GM12873 (cell line): ENCODE measurements at regions not wholly inside any gene's neighbourhood (a gene's known extent, or its start where the extent isn't known, plus 50 kb on each side); places are given as distances from the start of the nearest gene placed in this dataset.

ENCODE experiments used
- CTCF ChIP-seq: IDR thresholded peaks from 2 replicates; pipeline ENCODE4 v1.5.1; 2012; ENCODE audit warnings: low read depth, mild to moderate bottlenecking, moderate library complexity, low read length, control low read depth; ENCODE audit not compliant: insufficient read depth; ENCODE audit errors: missing control alignments

GRCh38 chr18:75810516-75810915, 383.0 kb upstream of the SMIM21 start:
- no peak for TF ChIP-seq CTCF

- no peak for TF ChIP-seq CTCF
Measured at GRCh38 chr18:75809926-75810255, 382.4 kb upstream of the SMIM21 start.

GRCh38 chr18:75809151-75809925, 381.8 kb upstream of the SMIM21 start:
- no peak for TF ChIP-seq CTCF

- TF ChIP-seq CTCF, result no peak
Measured at GRCh38 chr18:75805265-75805664, 377.8 kb upstream of the SMIM21 start.

GRCh38 chr18:75802681-75803080, 375.2 kb upstream of the SMIM21 start:
- no peak for TF ChIP-seq CTCF

- TF ChIP-seq CTCF, result no peak
Measured at GRCh38 chr18:75801178-75801577, 373.7 kb upstream of the SMIM21 start.

GRCh38 chr18:75800331-75800648, 372.8 kb upstream of the SMIM21 start:
- TF ChIP-seq CTCF, result no peak
